ENCODE measurements at regions not wholly inside any gene's neighbourhood (a gene's known extent, or its start where the extent isn't known, plus 50 kb on each side); places are given as distances from the start of the nearest gene placed in this dataset.

DNA sequence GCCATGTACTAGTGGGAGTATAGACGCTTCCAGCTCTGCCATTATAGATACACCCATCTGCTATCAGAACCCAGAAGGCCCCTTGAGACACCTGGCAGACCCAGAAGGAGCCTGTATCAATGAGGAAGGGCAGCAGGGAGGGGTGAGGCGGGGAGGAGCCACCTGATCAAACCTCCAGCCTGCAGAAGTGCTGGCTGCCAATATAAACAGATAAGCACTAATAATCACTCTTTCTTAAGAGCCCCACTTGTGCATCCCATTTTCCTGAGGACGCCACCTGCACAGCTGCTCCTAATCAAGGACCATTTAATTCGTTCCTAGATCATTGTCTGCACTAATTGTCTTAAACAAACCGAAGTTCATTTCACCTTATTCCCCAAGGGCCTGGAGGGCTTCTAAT, 75.0 kb upstream of the NEK6 start:
- TF ChIP-seq, protein P1, sequence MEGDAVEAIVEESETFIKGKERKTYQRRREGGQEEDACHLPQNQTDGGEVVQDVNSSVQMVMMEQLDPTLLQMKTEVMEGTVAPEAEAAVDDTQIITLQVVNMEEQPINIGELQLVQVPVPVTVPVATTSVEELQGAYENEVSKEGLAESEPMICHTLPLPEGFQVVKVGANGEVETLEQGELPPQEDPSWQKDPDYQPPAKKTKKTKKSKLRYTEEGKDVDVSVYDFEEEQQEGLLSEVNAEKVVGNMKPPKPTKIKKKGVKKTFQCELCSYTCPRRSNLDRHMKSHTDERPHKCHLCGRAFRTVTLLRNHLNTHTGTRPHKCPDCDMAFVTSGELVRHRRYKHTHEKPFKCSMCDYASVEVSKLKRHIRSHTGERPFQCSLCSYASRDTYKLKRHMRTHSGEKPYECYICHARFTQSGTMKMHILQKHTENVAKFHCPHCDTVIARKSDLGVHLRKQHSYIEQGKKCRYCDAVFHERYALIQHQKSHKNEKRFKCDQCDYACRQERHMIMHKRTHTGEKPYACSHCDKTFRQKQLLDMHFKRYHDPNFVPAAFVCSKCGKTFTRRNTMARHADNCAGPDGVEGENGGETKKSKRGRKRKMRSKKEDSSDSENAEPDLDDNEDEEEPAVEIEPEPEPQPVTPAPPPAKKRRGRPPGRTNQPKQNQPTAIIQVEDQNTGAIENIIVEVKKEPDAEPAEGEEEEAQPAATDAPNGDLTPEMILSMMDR (IDR thresholded peaks at IDR 0.05): no peak
- TF ChIP-seq ZFX (IDR thresholded peaks at IDR 0.05; ENCODE audit: borderline replicate concordance): no peak

DNA sequence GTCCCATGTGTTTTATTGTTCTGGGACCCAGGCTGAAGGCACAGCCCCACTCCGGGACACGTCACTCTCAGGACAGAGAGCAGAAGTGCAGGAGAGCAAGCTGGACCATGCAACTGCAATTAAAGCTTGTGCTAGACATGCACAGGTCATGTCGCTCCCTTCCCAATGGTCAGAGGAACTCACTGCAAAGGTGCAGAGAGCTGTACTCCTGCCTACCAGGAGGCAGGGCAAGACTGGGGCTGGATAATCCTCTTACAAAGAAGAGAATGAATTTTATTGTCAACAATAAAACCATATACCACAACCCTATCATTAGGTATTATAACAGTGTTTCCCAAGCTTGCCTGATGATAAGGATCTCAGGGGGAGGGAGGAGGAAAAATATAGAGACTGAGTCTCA, 74.0 kb upstream of the NEK6 start:
- no peak overlapping the region for H3K27ac ChIP-seq
- TF ChIP-seq ZFX (IDR thresholded peaks at IDR 0.05; ENCODE audit: borderline replicate concordance): no peak
- TF ChIP-seq, protein P1 (IDR thresholded peaks at IDR 0.05): no peak

More for the DNA sequence above, 75.0 kb upstream of the NEK6 start:
- H3K27ac ChIP-seq: no peak overlapping the region

DNA sequence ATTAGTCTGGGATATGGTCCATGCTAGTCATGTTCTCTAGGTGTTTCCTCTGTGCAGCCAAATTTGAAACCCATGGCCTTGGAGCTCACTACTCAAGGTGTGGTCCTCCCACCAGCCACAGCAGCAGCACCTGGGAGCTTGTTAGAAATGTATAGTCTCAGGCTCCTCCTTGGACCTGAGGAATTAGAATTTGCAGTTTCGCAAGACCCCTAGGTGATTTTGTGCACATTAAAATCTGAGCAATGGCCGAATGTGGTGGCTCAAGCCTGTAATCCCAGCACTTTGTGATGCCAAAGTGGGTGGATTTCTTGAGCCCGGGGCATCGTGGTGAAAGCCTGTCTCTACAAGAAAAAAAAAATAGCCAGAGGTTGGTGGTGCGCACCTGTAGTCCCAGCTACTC, 72.3 kb upstream of the NEK6 start:
- no peak overlapping the region for H3K27ac ChIP-seq
- no peak for TF ChIP-seq ZFX (IDR thresholded peaks at IDR 0.05; ENCODE audit: borderline replicate concordance)
- TF ChIP-seq, protein P1 (IDR thresholded peaks at IDR 0.05): no peak

DNA sequence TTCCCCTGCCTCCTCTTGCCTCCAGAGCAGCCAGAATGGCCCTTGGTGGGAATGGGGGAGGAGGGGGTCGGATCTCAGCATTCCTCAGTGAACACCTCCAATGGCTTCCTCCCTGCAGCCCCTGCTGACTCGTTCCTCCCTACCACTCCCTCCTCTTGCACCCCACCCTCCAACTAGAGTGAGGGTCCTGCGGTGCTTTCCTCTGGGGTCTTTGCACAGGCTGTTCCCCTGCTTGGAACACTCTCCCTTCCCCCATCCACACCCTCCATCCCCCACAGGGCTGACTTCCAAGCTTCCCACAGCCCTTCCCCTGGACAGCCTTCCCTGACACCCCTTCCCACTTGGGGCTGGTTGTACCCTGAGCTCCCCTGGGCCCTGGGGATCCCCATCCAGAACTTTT, 70.4 kb upstream of the NEK6 start:
- TF ChIP-seq, protein P1 (IDR thresholded peaks at IDR 0.05): no peak
- no peak for TF ChIP-seq ZFX (IDR thresholded peaks at IDR 0.05; ENCODE audit: borderline replicate concordance)
- H3K27ac ChIP-seq: no peak overlapping the region

DNA sequence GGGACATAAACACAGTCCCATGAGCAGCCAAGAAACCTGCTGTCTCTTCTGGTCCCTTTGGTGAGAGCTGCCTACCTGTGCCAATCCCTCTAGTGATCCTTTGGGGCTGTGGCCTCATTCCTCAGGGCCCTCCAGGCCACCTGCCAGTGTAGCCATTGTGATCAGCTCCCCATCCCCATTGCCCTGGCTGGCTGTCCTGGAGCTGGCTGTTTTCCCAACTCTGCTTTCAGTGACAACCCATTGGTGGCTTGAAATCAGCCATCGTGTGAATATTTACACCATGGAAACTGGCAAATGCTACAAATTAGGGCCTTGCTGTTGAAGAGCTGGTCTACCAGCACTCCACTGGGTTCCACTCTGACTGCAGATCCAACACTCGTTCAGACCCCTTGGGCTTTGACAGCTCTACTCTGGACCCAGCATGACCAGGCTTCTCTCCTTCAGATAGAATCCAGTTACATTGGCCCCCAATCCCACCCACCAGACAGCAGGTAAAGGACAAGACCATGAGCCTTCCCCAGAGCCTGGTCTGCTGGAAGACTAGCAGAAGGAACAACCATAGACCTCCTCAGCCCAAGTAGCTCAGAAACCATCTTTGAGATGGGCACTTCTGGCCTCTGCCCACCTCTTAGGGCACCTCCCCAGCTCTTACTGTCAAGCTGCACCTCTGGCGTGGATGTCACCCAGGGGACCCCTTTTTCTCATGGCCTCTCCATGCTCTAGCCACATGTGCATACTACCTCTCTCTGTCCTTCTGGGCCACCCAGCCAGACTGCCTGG, 69.2 kb upstream of the NEK6 start:
- TF ChIP-seq, protein P1 (IDR thresholded peaks at IDR 0.05): no peak
- H3K27ac ChIP-seq: no peak overlapping the region

DNA sequence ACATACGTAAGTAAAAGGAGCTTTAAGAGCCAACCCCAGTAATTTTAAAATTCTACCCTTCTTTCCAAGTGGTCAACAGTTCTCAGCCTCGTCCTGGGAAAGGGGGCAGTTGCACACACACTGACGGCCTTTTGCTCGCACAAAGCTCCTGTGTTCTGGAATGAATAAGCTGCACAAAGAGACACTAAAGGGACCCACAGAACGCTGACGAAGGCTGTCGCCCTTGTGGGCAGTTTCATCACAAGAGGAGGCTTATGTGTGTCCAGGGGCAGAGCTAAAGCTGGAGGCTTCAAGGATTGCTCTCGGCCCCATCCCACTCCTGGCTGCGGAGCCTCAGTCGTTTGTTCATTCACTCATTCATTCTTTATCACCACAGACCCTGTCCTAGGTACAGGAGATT, 67.0 kb upstream of the NEK6 start:
- H3K27ac ChIP-seq: no peak overlapping the region
- TF ChIP-seq ZFX (IDR thresholded peaks at IDR 0.05; ENCODE audit: borderline replicate concordance): no peak
- TF ChIP-seq, protein P1 (IDR thresholded peaks at IDR 0.05): no peak

DNA sequence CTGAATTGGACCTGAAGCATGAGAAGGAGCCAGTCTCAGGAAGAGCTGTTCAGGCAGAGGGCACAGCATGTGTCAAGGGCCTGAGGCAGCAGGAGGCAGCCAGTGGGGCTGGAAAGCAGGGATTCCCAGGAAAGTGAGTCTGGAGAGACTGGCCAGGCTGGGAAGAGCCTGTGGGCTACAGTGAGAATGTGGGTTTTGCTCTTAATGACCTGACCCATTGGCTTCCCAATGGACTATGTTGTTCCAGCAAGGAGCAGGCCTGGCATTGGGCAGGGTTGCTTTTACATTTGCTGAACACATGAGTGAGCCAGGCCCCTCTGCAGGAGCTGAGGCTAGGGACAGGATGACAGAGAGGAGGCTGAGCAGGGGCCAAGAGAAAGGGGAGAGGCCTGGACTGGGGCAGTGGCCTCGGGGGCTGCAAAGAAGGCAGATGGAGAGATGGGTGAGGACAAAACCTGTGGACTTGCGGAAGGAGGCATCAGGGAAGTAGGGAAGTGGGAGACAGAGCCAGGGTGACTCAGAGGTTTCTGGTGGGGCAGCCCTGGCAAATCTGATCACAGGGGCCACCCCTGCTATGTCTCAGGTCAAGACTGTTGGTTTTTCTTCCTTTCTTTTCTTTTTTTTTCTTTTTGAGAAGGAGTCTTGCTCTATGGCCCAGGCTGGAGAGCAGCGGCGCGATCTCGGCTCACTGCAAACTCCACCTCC, 65.9 kb upstream of the NEK6 start:
- TF ChIP-seq ZFX (IDR thresholded peaks at IDR 0.05; ENCODE audit: borderline replicate concordance): no peak
- TF ChIP-seq, protein P1 (IDR thresholded peaks at IDR 0.05): no peak
- H3K27ac ChIP-seq: no peak overlapping the region

Measured in 22Rv1 (cell line).